GM12874 (cell line): ENCODE measurements at regions not wholly inside any gene's neighbourhood (a gene's known extent, or its start where the extent isn't known, plus 50 kb on each side); places are given as distances from the start of the nearest gene placed in this dataset.

Experiments used
- TF ChIP-seq, protein P1 (sequence below): IDR thresholded peaks from 2 replicates; pipeline ENCODE4 v1.5.1; 2011; ENCODE audit warnings: low read depth, mild to moderate bottlenecking, control low read depth, low read length, moderate library complexity; ENCODE audit not compliant: insufficient read depth

DNA sequence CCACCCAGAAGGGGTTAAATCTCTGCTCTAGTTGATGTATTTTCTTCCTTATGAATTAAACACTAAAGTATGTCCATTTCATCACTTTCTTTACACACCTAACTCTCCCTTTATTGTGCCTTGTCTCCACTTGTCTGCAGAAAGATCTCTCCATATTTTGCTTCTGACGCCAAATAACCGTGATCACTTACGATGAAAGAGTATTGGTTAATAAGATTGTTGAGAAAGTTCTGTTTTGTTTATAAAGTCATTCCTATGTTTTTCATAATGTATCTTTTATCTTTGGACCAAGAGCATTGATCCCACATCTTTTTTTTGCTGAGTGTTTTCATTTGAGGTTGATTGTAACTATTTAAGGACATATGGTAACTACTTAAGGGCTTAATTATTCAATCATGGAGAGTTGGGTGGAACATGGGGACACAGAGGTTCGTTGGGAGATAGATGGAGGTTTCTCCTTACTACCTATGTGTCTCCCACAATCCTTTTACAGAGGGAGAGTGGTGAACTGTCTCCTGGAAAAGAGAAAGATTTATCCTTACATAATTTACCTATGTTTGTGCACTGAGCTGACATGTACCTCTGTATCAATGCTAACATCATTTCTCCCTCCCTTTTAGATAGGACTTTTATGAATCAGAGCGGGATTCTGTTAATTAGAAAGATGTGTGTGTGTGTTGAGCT, 120.7 kb upstream of the SLC38A2 start:
- TF ChIP-seq, protein P1, sequence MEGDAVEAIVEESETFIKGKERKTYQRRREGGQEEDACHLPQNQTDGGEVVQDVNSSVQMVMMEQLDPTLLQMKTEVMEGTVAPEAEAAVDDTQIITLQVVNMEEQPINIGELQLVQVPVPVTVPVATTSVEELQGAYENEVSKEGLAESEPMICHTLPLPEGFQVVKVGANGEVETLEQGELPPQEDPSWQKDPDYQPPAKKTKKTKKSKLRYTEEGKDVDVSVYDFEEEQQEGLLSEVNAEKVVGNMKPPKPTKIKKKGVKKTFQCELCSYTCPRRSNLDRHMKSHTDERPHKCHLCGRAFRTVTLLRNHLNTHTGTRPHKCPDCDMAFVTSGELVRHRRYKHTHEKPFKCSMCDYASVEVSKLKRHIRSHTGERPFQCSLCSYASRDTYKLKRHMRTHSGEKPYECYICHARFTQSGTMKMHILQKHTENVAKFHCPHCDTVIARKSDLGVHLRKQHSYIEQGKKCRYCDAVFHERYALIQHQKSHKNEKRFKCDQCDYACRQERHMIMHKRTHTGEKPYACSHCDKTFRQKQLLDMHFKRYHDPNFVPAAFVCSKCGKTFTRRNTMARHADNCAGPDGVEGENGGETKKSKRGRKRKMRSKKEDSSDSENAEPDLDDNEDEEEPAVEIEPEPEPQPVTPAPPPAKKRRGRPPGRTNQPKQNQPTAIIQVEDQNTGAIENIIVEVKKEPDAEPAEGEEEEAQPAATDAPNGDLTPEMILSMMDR = no peak

DNA sequence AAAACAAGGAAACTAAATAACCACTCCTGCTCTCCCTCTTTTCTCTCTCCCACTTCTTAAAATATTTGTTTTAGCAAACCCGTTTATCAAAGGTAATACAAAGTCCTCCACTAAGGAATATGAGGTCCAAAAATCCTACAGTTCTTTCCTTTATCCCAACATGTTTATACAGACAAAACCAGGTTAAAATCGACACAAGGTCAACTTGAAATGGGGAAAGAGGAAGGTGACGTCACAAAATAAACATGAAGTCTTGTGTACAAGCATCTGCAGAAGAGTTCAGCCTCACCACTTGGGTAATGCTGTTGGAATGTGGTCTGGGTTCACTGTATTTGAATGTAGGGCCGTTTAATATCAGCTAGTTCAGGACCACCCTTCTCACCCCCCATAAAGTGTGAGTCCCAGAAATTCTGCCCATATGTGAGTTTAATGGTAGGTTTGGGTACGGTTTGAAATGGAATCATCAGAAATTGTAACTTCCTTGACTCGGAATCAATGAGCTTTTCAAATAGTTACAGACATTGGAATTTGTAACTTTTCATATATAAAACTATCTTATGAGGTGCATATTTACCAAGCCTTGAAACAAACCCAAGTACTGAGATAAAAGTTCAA, 120.0 kb upstream of the SLC38A2 start:
- TF ChIP-seq, protein P1 = no peak

GRCh38 chr12:46491548-46491947, 119.0 kb upstream of the SLC38A2 start:
- TF ChIP-seq, protein P1 = no peak

GRCh38 chr12:46490635-46491034, 118.1 kb upstream of the SLC38A2 start:
- TF ChIP-seq, protein P1 = no peak

- TF ChIP-seq, protein P1 = no peak
Observed at GRCh38 chr12:46489951-46490388, 117.4 kb upstream of the SLC38A2 start.

- TF ChIP-seq, protein P1 = no peak
Observed at GRCh38 chr12:46487567-46488131, 115.1 kb upstream of the SLC38A2 start.

- TF ChIP-seq, protein P1 = no peak
Observed at GRCh38 chr12:46486588-46486987, 114.0 kb upstream of the SLC38A2 start.
